Fibroblast of lung (primary cell): ENCODE measurements at regions not wholly inside any gene's neighbourhood (a gene's known extent, or its start where the extent isn't known, plus 50 kb on each side); places are given as distances from the start of the nearest gene placed in this dataset.

Experiments used
- DNase-seq, 2 donors: peaks; one replicate each; pipeline versions ENCODE4 v3.0.0 to v3.0.0-alpha.2; 2010; ENCODE audit warnings: low read depth in 2 of 2
- H2AFZ ChIP-seq: 2 replicates; pipeline ENCODE4 v1.5.1; 2012; ENCODE audit warnings: low read length, control low read depth, inconsistent platforms
- H3K27ac ChIP-seq: 2 replicates; pipeline ENCODE4 v1.5.1; 2011; ENCODE audit warnings: low read length, control low read depth; ENCODE audit not compliant: insufficient read depth
- H3K27me3 ChIP-seq: 2 replicates; pipeline ENCODE4 v1.5.1; 2011; ENCODE audit warnings: mild to moderate bottlenecking, low read length; ENCODE audit not compliant: control insufficient read depth, insufficient read depth
- H3K36me3 ChIP-seq: 2 replicates; pipeline ENCODE4 v1.5.1; 2011; ENCODE audit warnings: low read length; ENCODE audit not compliant: control insufficient read depth, insufficient read depth
- H3K4me1 ChIP-seq: 2 replicates; pipeline ENCODE4 v1.5.1; 2011; ENCODE audit warnings: low read length; ENCODE audit not compliant: control insufficient read depth, insufficient read depth; ENCODE audit errors: extremely low read depth
- H3K4me2 ChIP-seq: 2 replicates; pipeline ENCODE4 v1.5.1; 2011; ENCODE audit warnings: low read length, control low read depth; ENCODE audit not compliant: insufficient read depth; ENCODE audit errors: extremely low read depth
- H3K4me3 ChIP-seq, 4 experiments: fragments of 200-600 bp in 1 of 4; sonication (generic) in 1 of 4; replicated peaks in 1 of 4; 2 replicates each; pipeline ENCODE4 v1.5.1; 2011 to 2016; ENCODE audit warnings: low read length in 4 of 4, low read depth in 3 of 4, mild to moderate bottlenecking in 3 of 4, control low read depth in 2 of 4, inconsistent platforms in 1 of 4, mixed read lengths in 1 of 4; ENCODE audit not compliant: insufficient read depth in 1 of 4; ENCODE audit errors: control extremely low read depth in 1 of 4
- H3K79me2 ChIP-seq: 2 replicates; pipeline ENCODE4 v1.5.1; 2012; ENCODE audit warnings: mild to moderate bottlenecking, low read length, inconsistent platforms; ENCODE audit not compliant: control insufficient read depth, insufficient read depth
- H3K9ac ChIP-seq: 2 replicates; pipeline ENCODE4 v1.5.1; 2011; ENCODE audit warnings: mild to moderate bottlenecking, low read length, control low read depth; ENCODE audit not compliant: insufficient read depth
- H3K9me3 ChIP-seq: 2 replicates; pipeline ENCODE4 v1.5.1; 2012; ENCODE audit warnings: low read depth, low read length; ENCODE audit not compliant: control insufficient read depth, insufficient read depth
- H4K20me1 ChIP-seq: 2 replicates; pipeline ENCODE4 v1.5.1; 2011; ENCODE audit warnings: low read length; ENCODE audit not compliant: control insufficient read depth, insufficient read depth; ENCODE audit errors: extremely low read depth
- EZH2 ChIP-seq: IDR thresholded peaks from 2 replicates; pipeline ENCODE4 v1.5.1; 2012; ENCODE audit warnings: low read length, control low read depth, mild to moderate bottlenecking; ENCODE audit errors: missing control alignments
- TF ChIP-seq, protein P1 (sequence below), 2 donors: IDR thresholded peaks in 1 of 2; conservative IDR thresholded peaks in 1 of 2; 1 replicate in 1 of 2; 2 replicates in 1 of 2; pipeline ENCODE4 v1.5.1; 2011 to 2012; ENCODE audit warnings: low read length in 2 of 2, control low read depth in 1 of 2, inconsistent platforms in 1 of 2, low read depth in 1 of 2, mild to moderate bottlenecking in 1 of 2

DNA sequence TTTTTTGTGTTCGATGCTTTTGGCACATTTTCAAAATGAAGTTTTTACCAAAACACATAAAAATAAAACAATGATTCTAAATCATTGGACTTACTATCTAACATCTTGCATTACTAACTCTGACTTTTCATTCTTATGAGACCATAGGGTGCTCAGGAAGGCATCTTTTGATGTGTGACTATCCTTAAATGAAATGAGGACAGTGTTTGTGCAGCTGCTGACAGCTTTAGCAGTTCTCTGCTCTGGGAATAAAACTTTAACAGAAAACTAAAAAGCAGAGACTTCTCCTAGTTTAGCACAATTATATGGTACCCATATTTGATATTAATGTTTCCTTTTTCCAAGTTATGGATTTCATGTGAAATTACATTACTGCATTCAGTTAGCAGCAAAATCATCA is 471.6 kb downstream of the ARL4A start:
- H3K36me3 ChIP-seq = no peaks in the 10 kb centered on the region
- H3K27ac ChIP-seq = no peak overlapping the region
- no peaks in the 10 kb centered on the region for H3K4me1 ChIP-seq
- H2AFZ ChIP-seq = no peak overlapping the region
- TF ChIP-seq EZH2 = no peak
- TF ChIP-seq, protein P1, sequence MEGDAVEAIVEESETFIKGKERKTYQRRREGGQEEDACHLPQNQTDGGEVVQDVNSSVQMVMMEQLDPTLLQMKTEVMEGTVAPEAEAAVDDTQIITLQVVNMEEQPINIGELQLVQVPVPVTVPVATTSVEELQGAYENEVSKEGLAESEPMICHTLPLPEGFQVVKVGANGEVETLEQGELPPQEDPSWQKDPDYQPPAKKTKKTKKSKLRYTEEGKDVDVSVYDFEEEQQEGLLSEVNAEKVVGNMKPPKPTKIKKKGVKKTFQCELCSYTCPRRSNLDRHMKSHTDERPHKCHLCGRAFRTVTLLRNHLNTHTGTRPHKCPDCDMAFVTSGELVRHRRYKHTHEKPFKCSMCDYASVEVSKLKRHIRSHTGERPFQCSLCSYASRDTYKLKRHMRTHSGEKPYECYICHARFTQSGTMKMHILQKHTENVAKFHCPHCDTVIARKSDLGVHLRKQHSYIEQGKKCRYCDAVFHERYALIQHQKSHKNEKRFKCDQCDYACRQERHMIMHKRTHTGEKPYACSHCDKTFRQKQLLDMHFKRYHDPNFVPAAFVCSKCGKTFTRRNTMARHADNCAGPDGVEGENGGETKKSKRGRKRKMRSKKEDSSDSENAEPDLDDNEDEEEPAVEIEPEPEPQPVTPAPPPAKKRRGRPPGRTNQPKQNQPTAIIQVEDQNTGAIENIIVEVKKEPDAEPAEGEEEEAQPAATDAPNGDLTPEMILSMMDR (conservative IDR thresholded peaks at IDR 0.05 in 1 of 2, IDR thresholded peaks at IDR 0.05 in 1 of 2; ENCODE audit: low read depth in 1 of 2, low read length in 2 of 2) = no peak
- no peaks in the 10 kb centered on the region for H3K9me3 ChIP-seq
- H3K79me2 ChIP-seq = no peaks in the 10 kb centered on the region
- H3K4me2 ChIP-seq = no peak overlapping the region
- no peaks in the 10 kb centered on the region for H4K20me1 ChIP-seq
- H3K9ac ChIP-seq = no peak overlapping the region
- no peaks in the 10 kb centered on the region for H3K27me3 ChIP-seq
- no peak for DNase-seq
- no peak overlapping the region for H3K4me3 ChIP-seq

DNA sequence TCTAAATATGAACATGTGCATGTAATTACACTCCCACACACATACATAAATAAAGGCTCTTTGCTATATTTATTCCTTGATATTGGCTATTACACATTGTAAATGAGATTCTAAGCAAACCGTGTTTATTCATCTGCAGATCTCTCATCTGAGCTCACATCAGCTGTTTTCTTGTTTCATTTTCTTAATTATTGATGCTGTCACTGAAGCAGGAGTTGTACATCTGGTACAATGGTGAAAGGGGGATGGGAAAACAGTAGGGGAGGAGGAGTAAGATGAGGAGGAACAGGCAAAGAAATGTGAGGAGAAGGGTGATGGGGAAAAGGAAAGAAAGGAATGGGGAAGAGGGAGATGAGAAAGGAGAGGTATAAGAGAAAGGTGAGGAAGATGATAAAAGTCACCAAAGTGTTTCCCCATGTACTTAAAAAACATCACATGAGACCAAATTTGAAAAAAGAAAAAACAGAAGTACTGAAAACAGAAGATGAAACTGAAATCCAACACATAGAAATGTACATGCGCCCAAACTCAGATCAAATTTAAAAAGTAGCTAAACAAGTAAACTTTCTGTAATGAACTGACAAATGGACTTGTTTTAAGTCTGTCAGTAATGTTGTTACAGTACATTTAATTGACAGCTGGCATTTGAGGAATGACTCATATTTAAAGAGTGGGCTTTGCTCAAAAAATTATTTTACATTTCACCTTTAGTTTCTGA is 472.2 kb downstream of the ARL4A start:
- Histone ChIP-seq H3K27ac (no peak overlapping the region), H3K4me2 (no peak overlapping the region)

DNA sequence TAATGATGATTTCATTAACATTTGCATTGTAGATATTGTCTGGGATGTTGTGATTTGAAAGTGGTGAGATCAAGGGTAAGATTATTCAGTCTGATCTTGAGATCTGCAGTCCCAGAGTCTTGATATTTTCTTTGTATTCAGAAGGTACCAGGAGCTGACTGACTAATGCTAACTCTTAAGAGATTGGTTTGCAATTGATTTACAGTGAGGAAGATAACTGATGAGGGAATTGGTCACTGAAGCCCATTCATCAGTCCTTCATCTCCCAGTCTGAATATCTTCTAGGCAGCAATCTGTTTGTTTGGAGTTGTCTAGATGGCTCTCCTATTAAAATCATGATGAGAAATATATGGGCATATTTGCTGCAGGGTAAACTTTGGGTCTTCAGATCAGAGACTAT is 473.7 kb downstream of the ARL4A start:
- no peak overlapping the region for H3K4me2 ChIP-seq
- no peaks in the 10 kb centered on the region for H4K20me1 ChIP-seq
- no peaks in the 10 kb centered on the region for H3K36me3 ChIP-seq
- H2AFZ ChIP-seq = no peak overlapping the region
- H3K79me2 ChIP-seq = no peaks in the 10 kb centered on the region
- H3K4me3 ChIP-seq = no peak overlapping the region
- H3K9me3 ChIP-seq = no peaks in the 10 kb centered on the region
- no peak overlapping the region for H3K27ac ChIP-seq
- no peak overlapping the region for H3K9ac ChIP-seq
- H3K27me3 ChIP-seq = no peaks in the 10 kb centered on the region
- DNase-seq = no peak
- H3K4me1 ChIP-seq = no peaks in the 10 kb centered on the region
- TF ChIP-seq, protein P1 (conservative IDR thresholded peaks at IDR 0.05 in 1 of 2, IDR thresholded peaks at IDR 0.05 in 1 of 2; ENCODE audit: low read depth in 1 of 2, low read length in 2 of 2) = no peak
- no peak for TF ChIP-seq EZH2

More for the DNA sequence above, 472.2 kb downstream of the ARL4A start:
- no peak for TF ChIP-seq EZH2
- TF ChIP-seq, protein P1 (conservative IDR thresholded peaks at IDR 0.05 in 1 of 2, IDR thresholded peaks at IDR 0.05 in 1 of 2; ENCODE audit: low read depth in 1 of 2, low read length in 2 of 2) = no peak
- Histone ChIP-seq H3K79me2 (no peaks in the 10 kb centered on the region), H4K20me1 (no peaks in the 10 kb centered on the region), H3K4me1 (no peaks in the 10 kb centered on the region), H3K9ac (no peak overlapping the region), H3K36me3 (no peaks in the 10 kb centered on the region), H3K9me3 (no peaks in the 10 kb centered on the region), H2AFZ (no peak overlapping the region), H3K27me3 (no peaks in the 10 kb centered on the region), H3K4me3 (no peak overlapping the region)
- DNase-seq = no peak
